Endothelial cell of umbilical vein (primary cell): ENCODE measurements at regions not wholly inside any gene's neighbourhood (a gene's known extent, or its start where the extent isn't known, plus 50 kb on each side); places are given as distances from the start of the nearest gene placed in this dataset.

Source experiments
- BruUV-seq: library from RNA; stranded (reverse); fragments of 400-500 nt; replicated peaks from 2 replicates; lab custom pipeline; 2021; lab: Mats Ljungman, UMichigan
- CTCF ChIA-PET: fragments of 300-600, 350-600 bp; sonication (Branson Sonifier 250); formaldehyde crosslinking; loops from one replicate; lab custom pipeline; 2021; ENCODE audit warnings: antibody characterized with exemption, inconsistent platforms; lab: Charles Lee
- POLR2A ChIA-PET: fragments of 300-600, 350-600 bp; sonication (Branson Sonifier 250); formaldehyde crosslinking; loops from one replicate; lab custom pipeline; 2021; ENCODE audit warnings: antibody characterized with exemption, inconsistent platforms; lab: Charles Lee
- DNase-seq: peaks from one replicate; pipeline ENCODE4 v3.0.0-alpha.2; 2011; ENCODE audit warnings: low read depth, low spot score
- FAIRE-seq: peaks from 2 replicates; lab custom pipeline; 2011; peaks lifted over from hg19 to GRCh38; lab: Jason Lieb, UNC
- H2AFZ ChIP-seq: 2 replicates; pipeline ENCODE4 v1.6.0; 2012; ENCODE audit warnings: low read depth, low read length, control low read depth, inconsistent platforms
- H3K27ac ChIP-seq: 2 replicates; pipeline ENCODE4 v1.5.1; 2011; ENCODE audit warnings: low read depth, mild to moderate bottlenecking, control low read depth, low read length, moderate library complexity; ENCODE audit not compliant: insufficient read depth
- H3K27me3 ChIP-seq, 2 experiments: 2 replicates each; pipeline versions ENCODE4 v1.6.0 to v1.6.1; 2011; ENCODE audit warnings: low read length in 2 of 2, mixed read lengths in 1 of 2; ENCODE audit not compliant: control insufficient read depth in 2 of 2, insufficient read depth in 2 of 2
- H3K36me3 ChIP-seq, 2 experiments: 2 replicates in 1 of 2; 3 replicates in 1 of 2; pipeline ENCODE4 v1.5.1; 2011; ENCODE audit warnings: low read length in 2 of 2, mild to moderate bottlenecking in 1 of 2, moderate library complexity in 1 of 2; ENCODE audit not compliant: control insufficient read depth in 2 of 2, insufficient read depth in 2 of 2; ENCODE audit errors: extremely low read depth in 1 of 2
- H3K4me1 ChIP-seq: 3 replicates; pipeline ENCODE4 v1.5.1; 2011; ENCODE audit warnings: mild to moderate bottlenecking, low read length; ENCODE audit not compliant: control insufficient read depth, insufficient read depth; ENCODE audit errors: extremely low read depth
- H3K4me2 ChIP-seq: 2 replicates; pipeline ENCODE4 v1.6.1; 2011; ENCODE audit warnings: low read length, control low read depth, mixed read lengths; ENCODE audit not compliant: insufficient read depth
- H3K4me3 ChIP-seq, 3 experiments: fragments of 200-600 bp in 1 of 3; sonication (generic), shearing (Covaris generic) in 1 of 3; replicated peaks in 1 of 3; 2 replicates each; pipeline ENCODE4 v1.5.1; 2011 to 2016; ENCODE audit warnings: control low read depth in 3 of 3, low read length in 3 of 3, mild to moderate bottlenecking in 2 of 3, inconsistent platforms in 1 of 3, low read depth in 1 of 3, moderate library complexity in 1 of 3; ENCODE audit not compliant: insufficient read depth in 1 of 3
- H3K79me2 ChIP-seq: 2 replicates; pipeline ENCODE4 v1.6.0; 2012; ENCODE audit warnings: low read length, inconsistent platforms; ENCODE audit not compliant: control insufficient read depth, insufficient read depth
- H3K9ac ChIP-seq: replicated peaks from 2 replicates; pipeline ENCODE3; 2011; ENCODE audit warnings: low read length, control low read depth; ENCODE audit not compliant: insufficient read depth; ENCODE audit errors: extremely low read depth
- H3K9me1 ChIP-seq: replicated peaks from 3 replicates; pipeline ENCODE4 v1.6.0; 2011; ENCODE audit warnings: mild to moderate bottlenecking, low read length; ENCODE audit not compliant: control insufficient read depth, insufficient read depth; ENCODE audit errors: extremely low read depth
- H3K9me3 ChIP-seq: replicated peaks from 2 replicates; pipeline ENCODE4 v1.5.1; 2012; ENCODE audit warnings: low read length, inconsistent platforms; ENCODE audit not compliant: control insufficient read depth, insufficient read depth
- H4K20me1 ChIP-seq: replicated peaks from 2 replicates; pipeline ENCODE3; 2011; ENCODE audit warnings: mild to moderate bottlenecking, low read length; ENCODE audit not compliant: control insufficient read depth, insufficient read depth; ENCODE audit errors: extremely low read depth
- EZH2 ChIP-seq: IDR thresholded peaks from 2 replicates; pipeline ENCODE4 v1.6.1; 2012; ENCODE audit warnings: borderline replicate concordance, low read depth, mild to moderate bottlenecking, moderate library complexity, low read length, inconsistent platforms; ENCODE audit not compliant: severe bottlenecking
- FOS ChIP-seq: IDR thresholded peaks from 2 replicates; pipeline ENCODE4 v1.6.1; 2011; ENCODE audit warnings: mild to moderate bottlenecking, low read length, moderate library complexity, borderline replicate concordance; ENCODE audit not compliant: insufficient read depth
- GATA2 ChIP-seq: IDR thresholded peaks from 2 replicates; pipeline ENCODE4 v1.7.0; 2011; ENCODE audit warnings: low read depth, mild to moderate bottlenecking, moderate library complexity, mixed read lengths, low read length; ENCODE audit not compliant: insufficient read length, insufficient read depth
- JUN ChIP-seq: IDR thresholded peaks from 2 replicates; pipeline ENCODE4 v1.6.1; 2011; ENCODE audit warnings: borderline replicate concordance, low read depth; ENCODE audit not compliant: insufficient read length, insufficient read depth
- MYC ChIP-seq: IDR thresholded peaks from one replicate; pipeline ENCODE4 v1.6.1; 2011; ENCODE audit warnings: mild to moderate bottlenecking, low read depth, low read length
- POLR2A ChIP-seq: IDR thresholded peaks from 2 replicates; pipeline ENCODE4 v1.6.1; 2012; ENCODE audit warnings: low read depth, mild to moderate bottlenecking, control low read depth, low read length
- POLR2AphosphoS5 ChIP-seq: IDR thresholded peaks from 2 replicates; pipeline ENCODE4 v1.6.1; 2012; ENCODE audit warnings: low read depth, mild to moderate bottlenecking, control low read depth, low read length, moderate library complexity; ENCODE audit not compliant: insufficient read depth
- dilution Hi-C: fragments of 300-500 bp; cut with MboI; formaldehyde crosslinking; loops from one replicate; pipeline ENCODE4 v1.15.0; 2019; ENCODE audit warnings: low sequenced_read_pairs; ENCODE audit not compliant: extremely low pct_ligation_motif_present
- intact Hi-C: fragments of 100-400 bp; cut with micrococcal nuclease; formaldehyde crosslinking; loops from one replicate; pipeline ENCODE4 v1.10.0; 2022
- TF ChIP-seq, protein P1 (sequence below): IDR thresholded peaks from 2 replicates; pipeline ENCODE4 v1.6.1; 2011; ENCODE audit not compliant: insufficient read depth, insufficient read length
- TF ChIP-seq, protein P2 (sequence below), 2 donors: IDR thresholded peaks; 1 replicate in 1 of 2; 2 replicates in 1 of 2; pipeline ENCODE4 v1.5.1; 2011; ENCODE audit warnings: low read length in 2 of 2, mild to moderate bottlenecking in 2 of 2, moderate library complexity in 2 of 2, control low read depth in 1 of 2, inconsistent platforms in 1 of 2, low read depth in 1 of 2; ENCODE audit not compliant: insufficient read depth in 1 of 2; ENCODE audit errors: extremely low read depth in 1 of 2

GRCh38 chr3:95613993-95614392 lies 1200.4 kb upstream of the EPHA6 start:
- no peaks in the 10 kb centered on the region for H3K9me3 ChIP-seq
- FAIRE-seq: no peak
- no peaks in the 10 kb centered on the region for H4K20me1 ChIP-seq
- ChIA-PET POLR2A (no interaction called here), CTCF (no interaction called here)
- H3K36me3 ChIP-seq: no peaks in the 10 kb centered on the region
- dilution Hi-C loops (no loop called here), intact Hi-C loops (no loop called here)
- BruUV-seq: no TSS peak
- H3K4me2 ChIP-seq: no peak overlapping the region
- H3K4me3 ChIP-seq: no peak overlapping the region
- no peak overlapping the region for H3K9ac ChIP-seq
- no peaks in the 10 kb centered on the region for H3K79me2 ChIP-seq
- H2AFZ ChIP-seq: no peak overlapping the region
- no peaks in the 10 kb centered on the region for H3K9me1 ChIP-seq
- TF ChIP-seq EZH2 (no peak), POLR2AphosphoS5 (no peak), MYC (no peak), FOS (no peak), JUN (no peak), GATA2 (no peak), POLR2A (no peak)
- TF ChIP-seq, protein P1, sequence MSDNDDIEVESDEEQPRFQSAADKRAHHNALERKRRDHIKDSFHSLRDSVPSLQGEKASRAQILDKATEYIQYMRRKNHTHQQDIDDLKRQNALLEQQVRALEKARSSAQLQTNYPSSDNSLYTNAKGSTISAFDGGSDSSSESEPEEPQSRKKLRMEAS: no peak
- TF ChIP-seq, protein P2, sequence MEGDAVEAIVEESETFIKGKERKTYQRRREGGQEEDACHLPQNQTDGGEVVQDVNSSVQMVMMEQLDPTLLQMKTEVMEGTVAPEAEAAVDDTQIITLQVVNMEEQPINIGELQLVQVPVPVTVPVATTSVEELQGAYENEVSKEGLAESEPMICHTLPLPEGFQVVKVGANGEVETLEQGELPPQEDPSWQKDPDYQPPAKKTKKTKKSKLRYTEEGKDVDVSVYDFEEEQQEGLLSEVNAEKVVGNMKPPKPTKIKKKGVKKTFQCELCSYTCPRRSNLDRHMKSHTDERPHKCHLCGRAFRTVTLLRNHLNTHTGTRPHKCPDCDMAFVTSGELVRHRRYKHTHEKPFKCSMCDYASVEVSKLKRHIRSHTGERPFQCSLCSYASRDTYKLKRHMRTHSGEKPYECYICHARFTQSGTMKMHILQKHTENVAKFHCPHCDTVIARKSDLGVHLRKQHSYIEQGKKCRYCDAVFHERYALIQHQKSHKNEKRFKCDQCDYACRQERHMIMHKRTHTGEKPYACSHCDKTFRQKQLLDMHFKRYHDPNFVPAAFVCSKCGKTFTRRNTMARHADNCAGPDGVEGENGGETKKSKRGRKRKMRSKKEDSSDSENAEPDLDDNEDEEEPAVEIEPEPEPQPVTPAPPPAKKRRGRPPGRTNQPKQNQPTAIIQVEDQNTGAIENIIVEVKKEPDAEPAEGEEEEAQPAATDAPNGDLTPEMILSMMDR (IDR thresholded peaks at IDR 0.05; ENCODE audit: extremely low read depth in 1 of 2, insufficient read depth in 1 of 2, low read depth in 1 of 2, low read length in 2 of 2): no peak
- no peak overlapping the region for H3K27ac ChIP-seq
- DNase-seq: no peak
- no peaks in the 10 kb centered on the region for H3K4me1 ChIP-seq
- H3K27me3 ChIP-seq: no peaks in the 10 kb centered on the region
